ENCODE measurements at regions not wholly inside any gene's neighbourhood (a gene's known extent, or its start where the extent isn't known, plus 50 kb on each side); places are given as distances from the start of the nearest gene placed in this dataset.

DNA sequence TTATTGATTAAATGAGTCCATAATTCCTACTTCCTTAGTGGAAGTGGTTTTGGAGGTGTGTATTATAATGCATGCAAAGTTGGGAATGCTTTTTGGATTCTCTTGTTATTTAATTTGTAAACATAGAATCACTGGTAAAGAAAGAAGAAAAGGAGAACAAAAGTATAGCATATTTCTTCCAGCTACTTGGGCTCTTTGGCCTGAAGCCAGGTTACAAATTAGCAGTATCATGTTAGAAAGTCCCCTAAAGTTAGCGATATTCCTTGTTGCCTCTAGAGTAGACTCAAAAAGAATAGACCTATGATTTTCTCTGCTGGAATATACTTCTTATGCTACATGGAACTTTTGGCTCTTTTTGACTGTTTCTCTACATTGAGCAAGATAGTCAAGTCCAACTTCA lies 60.6 kb upstream of the CD28 start:
- TF ChIP-seq POLR2AphosphoS5 (IDR thresholded peaks at IDR 0.05; ENCODE audit: low read depth, low read length) (no peak), TAF1 (IDR thresholded peaks at IDR 0.05; ENCODE audit: borderline replicate concordance, insufficient read depth, low read length) (no peak), FOXP2 (optimal IDR thresholded peaks at IDR 0.05; ENCODE audit: borderline replicate concordance, extremely low read depth, extremely low read length, insufficient read depth) (no peak), REST (IDR thresholded peaks at IDR 0.05; ENCODE audit: insufficient read depth in 1 of 2, low read depth in 2 of 2, low read length in 2 of 2) (no peak), SIN3A (IDR thresholded peaks at IDR 0.05; ENCODE audit: borderline replicate concordance, insufficient read depth, low read length) (no peak)

- no peak for TF ChIP-seq POLR2AphosphoS5 (IDR thresholded peaks at IDR 0.05; ENCODE audit: low read depth, low read length)
- no peak for TF ChIP-seq FOXP2 (optimal IDR thresholded peaks at IDR 0.05; ENCODE audit: borderline replicate concordance, extremely low read depth, extremely low read length, insufficient read depth)
- TF ChIP-seq SIN3A (IDR thresholded peaks at IDR 0.05; ENCODE audit: borderline replicate concordance, insufficient read depth, low read length): no peak
- TF ChIP-seq TAF1 (IDR thresholded peaks at IDR 0.05; ENCODE audit: borderline replicate concordance, insufficient read depth, low read length): no peak
- TF ChIP-seq REST (IDR thresholded peaks at IDR 0.05; ENCODE audit: insufficient read depth in 1 of 2, low read depth in 2 of 2, low read length in 2 of 2): no peak
Measured at GRCh38 chr2:203646266-203646864, 60.1 kb upstream of the CD28 start.

- no peak for TF ChIP-seq POLR2AphosphoS5 (IDR thresholded peaks at IDR 0.05; ENCODE audit: low read depth, low read length)
- TF ChIP-seq SIN3A (IDR thresholded peaks at IDR 0.05; ENCODE audit: borderline replicate concordance, insufficient read depth, low read length): no peak
- no peak for TF ChIP-seq REST (IDR thresholded peaks at IDR 0.05; ENCODE audit: insufficient read depth in 1 of 2, low read depth in 2 of 2, low read length in 2 of 2)
- TF ChIP-seq FOXP2 (optimal IDR thresholded peaks at IDR 0.05; ENCODE audit: borderline replicate concordance, extremely low read depth, extremely low read length, insufficient read depth): no peak
- no peak for TF ChIP-seq TAF1 (IDR thresholded peaks at IDR 0.05; ENCODE audit: borderline replicate concordance, insufficient read depth, low read length)
Measured at GRCh38 chr2:203646961-203647360, 59.5 kb upstream of the CD28 start.

- no peak for TF ChIP-seq TAF1 (IDR thresholded peaks at IDR 0.05; ENCODE audit: borderline replicate concordance, insufficient read depth, low read length)
- TF ChIP-seq POLR2AphosphoS5 (IDR thresholded peaks at IDR 0.05; ENCODE audit: low read depth, low read length): no peak
- no peak for TF ChIP-seq REST (IDR thresholded peaks at IDR 0.05; ENCODE audit: insufficient read depth in 1 of 2, low read depth in 2 of 2, low read length in 2 of 2)
- no peak for TF ChIP-seq SIN3A (IDR thresholded peaks at IDR 0.05; ENCODE audit: borderline replicate concordance, insufficient read depth, low read length)
- TF ChIP-seq FOXP2 (optimal IDR thresholded peaks at IDR 0.05; ENCODE audit: borderline replicate concordance, extremely low read depth, extremely low read length, insufficient read depth): no peak
Measured at GRCh38 chr2:203647579-203647978, 58.9 kb upstream of the CD28 start.
